ENCODE measurements at regions not wholly inside any gene's neighbourhood (a gene's known extent, or its start where the extent isn't known, plus 50 kb on each side); places are given as distances from the start of the nearest gene placed in this dataset.
"Not testable (repeated sequence)": the region's sequence is repeated elsewhere in the genome, so short reads cannot be mapped to it uniquely, and the experiment has no call there.

- not testable (repeated sequence) for DNase-seq
These were observed 145.4 kb downstream of the LAT start for GRCh38 chr16:29130131-29130711.

GRCh38 chr16:29129458-29130038 is 144.7 kb downstream of the LAT start:
- DNase-seq: not testable (repeated sequence)

GRCh38 chr16:29128732-29129457 is 144.0 kb downstream of the LAT start:
- DNase-seq: not testable (repeated sequence)

GRCh38 chr16:29127806-29128420 is 143.1 kb downstream of the LAT start:
- DNase-seq: not testable (repeated sequence)

GRCh38 chr16:29126616-29127015 is 141.8 kb downstream of the LAT start:
- no peak for DNase-seq

GRCh38 chr16:29126057-29126494 is 141.2 kb downstream of the LAT start:
- DNase-seq: no peak

- no peak for DNase-seq
These were observed 140.0 kb downstream of the LAT start for GRCh38 chr16:29124828-29125227.

- DNase-seq: not testable (repeated sequence)
These were observed 139.3 kb downstream of the LAT start for GRCh38 chr16:29124162-29124561.

- not testable (repeated sequence) for DNase-seq
These were observed 135.8 kb downstream of the LAT start for GRCh38 chr16:29120680-29121079.

GRCh38 chr16:29118301-29118957 is 133.6 kb downstream of the LAT start:
- not testable (repeated sequence) for DNase-seq

GRCh38 chr16:29117631-29118030 is 132.8 kb downstream of the LAT start:
- DNase-seq: no peak

- DNase-seq: no peak
These were observed 132.1 kb downstream of the LAT start for GRCh38 chr16:29116980-29117379.

- not testable (repeated sequence) for DNase-seq
These were observed 131.4 kb downstream of the LAT start for GRCh38 chr16:29116207-29116606.

- DNase-seq: not testable (repeated sequence)
These were observed 130.9 kb downstream of the LAT start for GRCh38 chr16:29115802-29116141.

GRCh38 chr16:29114989-29115801 is 130.3 kb downstream of the LAT start:
- DNase-seq: peak; percentile 61

- DNase-seq: no peak
These were observed 129.7 kb downstream of the LAT start for GRCh38 chr16:29114574-29114973.

GRCh38 chr16:29113446-29113845 is 128.6 kb downstream of the LAT start:
- not testable (repeated sequence) for DNase-seq

- DNase-seq: no peak
These were observed 128.0 kb downstream of the LAT start for GRCh38 chr16:29112755-29113347.

GRCh38 chr16:29111901-29112680 is 127.2 kb downstream of the LAT start:
- not testable (repeated sequence) for DNase-seq

- no peak for DNase-seq
These were observed 126.6 kb downstream of the LAT start for GRCh38 chr16:29111421-29111820.

Data from left kidney (tissue), 1 donor.